ENCODE measurements at regions not wholly inside any gene's neighbourhood (a gene's known extent, or its start where the extent isn't known, plus 50 kb on each side); places are given as distances from the start of the nearest gene placed in this dataset.

GRCh38 chr2:13711154-13711553 is 921.4 kb upstream of the LRATD1 start:
- no peaks in the 10 kb centered on the region for H3K4me1 ChIP-seq
- no peaks in the 10 kb centered on the region for H3K27me3 ChIP-seq
- ATAC-seq (no peak), DNase-seq (no peak)
- WGBS, 4 donors, result 72 to 87% (median 78%) methylated on average over 2 of the region's 2 CpGs
- H3K9me3 ChIP-seq, result peaks cover 0 to 5% (median 0%) of the 10 kb centered on the region in 12 donors
- H3K27ac ChIP-seq, result no peak overlapping the region
- H3K36me3 ChIP-seq, result no peaks in the 10 kb centered on the region
- TF ChIP-seq POLR2A (IDR thresholded peaks at IDR 0.05), result no peak
- TF ChIP-seq CTCF (IDR thresholded peaks at IDR 0.05), result no peak
- intact Hi-C loops (cut with DNase I), result no loop called here
- no peak overlapping the region for H3K4me3 ChIP-seq

DNA sequence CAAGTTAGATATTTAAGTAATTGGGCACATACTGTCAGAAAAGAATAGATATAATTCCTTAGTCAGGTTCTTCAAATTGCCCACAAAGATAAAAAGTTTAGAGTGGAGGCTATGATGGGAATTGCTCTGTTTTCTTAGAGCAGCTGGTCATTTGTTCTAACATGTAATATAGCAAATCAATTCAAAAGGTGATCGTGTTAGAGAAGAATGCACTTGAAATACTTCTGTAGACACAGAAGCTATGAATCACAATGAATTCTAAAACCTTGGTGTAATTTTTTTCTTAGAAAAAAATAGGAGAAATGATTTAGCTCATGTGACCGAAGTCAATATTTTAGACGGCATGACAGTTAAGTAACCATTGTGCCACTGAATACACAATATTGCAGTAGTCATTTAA is 918.1 kb upstream of the LRATD1 start:
- H3K27ac ChIP-seq, result no peak overlapping the region
- no peaks in the 10 kb centered on the region for H3K4me1 ChIP-seq
- H3K36me3 ChIP-seq, result no peaks in the 10 kb centered on the region
- ATAC-seq (no peak), DNase-seq (no peak)
- TF ChIP-seq CTCF (IDR thresholded peaks at IDR 0.05) (no peak), POLR2A (IDR thresholded peaks at IDR 0.05) (no peak)
- H3K27me3 ChIP-seq, result no peaks in the 10 kb centered on the region
- 91 to 93% (median 92%) methylated on average over 3 of the region's 3 CpGs for WGBS, 4 donors
- intact Hi-C loops (cut with DNase I), result no loop called here
- no peak overlapping the region for H3K4me3 ChIP-seq
- H3K9me3 ChIP-seq, result peaks cover 0 to 5% (median 0%) of the 10 kb centered on the region in 12 donors

GRCh38 chr2:13725945-13726344 is 906.6 kb upstream of the LRATD1 start:
- no peak for DNase-seq
- Histone ChIP-seq H3K36me3 (no peaks in the 10 kb centered on the region), H3K4me3 (no peak overlapping the region), H3K4me1 (no peaks in the 10 kb centered on the region), H3K9me3 (no peaks in the 10 kb centered on the region), H3K27ac (no peak overlapping the region), H3K27me3 (no peaks in the 10 kb centered on the region)
- WGBS, 4 donors, result 65 to 77% (median 65%) methylated on average over 1 of the region's 1 CpG
- ATAC-seq, result no peak
- intact Hi-C loops (cut with DNase I), result no loop called here
- no peak for TF ChIP-seq CTCF (IDR thresholded peaks at IDR 0.05)
- no peak for TF ChIP-seq POLR2A (IDR thresholded peaks at IDR 0.05)

- WGBS, 4 donors, result 32 to 58% (median 38%) methylated on average over 3 of the region's 3 CpGs
- TF ChIP-seq POLR2A (IDR thresholded peaks at IDR 0.05) (no peak), CTCF (IDR thresholded peaks at IDR 0.05) (no peak)
- ATAC-seq (no peak), DNase-seq (no peak)
- no peaks in the 10 kb centered on the region for H3K36me3 ChIP-seq
- peaks cover 0 to 31% (median 8%) of the 10 kb centered on the region in 12 donors for H3K9me3 ChIP-seq
- no peaks in the 10 kb centered on the region for H3K27me3 ChIP-seq
- no peaks in the 10 kb centered on the region for H3K4me1 ChIP-seq
- H3K4me3 ChIP-seq, result no peak overlapping the region
- intact Hi-C loops (cut with DNase I), result no loop called here
- no peak overlapping the region for H3K27ac ChIP-seq
These were observed 887.2 kb upstream of the LRATD1 start for GRCh38 chr2:13745330-13745729.

All from heart left ventricle (tissue), 16 donors.